Endodermal cell (in vitro differentiated cells): ENCODE measurements at regions not wholly inside any gene's neighbourhood (a gene's known extent, or its start where the extent isn't known, plus 50 kb on each side); places are given as distances from the start of the nearest gene placed in this dataset.
A peak's percentile ranks its signal among the peaks of the same experiment; 100 is the strongest.

ENCODE experiments used
- DNase-seq: peaks from one replicate; pipeline ENCODE4 v3.0.0-alpha.2; 2017
- H3K27ac ChIP-seq: 2 replicates; pipeline ENCODE4 v1.5.1; 2013; ENCODE audit warnings: mild to moderate bottlenecking, low read depth, low read length, moderate library complexity
- H3K27me3 ChIP-seq: 2 replicates; pipeline ENCODE4 v1.6.1; 2013; ENCODE audit warnings: mild to moderate bottlenecking, low read length, moderate library complexity; ENCODE audit not compliant: insufficient read depth, control insufficient read depth, poor library complexity, severe bottlenecking
- H3K36me3 ChIP-seq: 2 replicates; pipeline ENCODE4 v1.7.0; 2013; ENCODE audit warnings: mild to moderate bottlenecking, low read length, moderate library complexity; ENCODE audit not compliant: control insufficient read depth, insufficient read depth
- H3K4me1 ChIP-seq: one replicate; pipeline ENCODE4 v1.7.0; 2013; ENCODE audit warnings: low read length; ENCODE audit not compliant: control insufficient read depth, insufficient read depth
- H3K4me3 ChIP-seq: 2 replicates; pipeline ENCODE4 v1.5.1; 2013; ENCODE audit warnings: mild to moderate bottlenecking, low read length, moderate library complexity
- H3K9ac ChIP-seq: 2 replicates; pipeline ENCODE4 v1.6.1; 2013; ENCODE audit warnings: mild to moderate bottlenecking, low read length, moderate library complexity; ENCODE audit not compliant: poor library complexity, severe bottlenecking; ENCODE audit errors: extremely low read depth
- H3K9me3 ChIP-seq: 2 replicates; pipeline ENCODE4 v1.6.1; 2013; ENCODE audit warnings: mild to moderate bottlenecking, low read length, moderate library complexity; ENCODE audit not compliant: control insufficient read depth
- H3K27ac Mint-ChIP-seq: 2 replicates; pipeline ENCODE4 v1.8.0; 2020; ENCODE audit warnings: mixed read lengths
- H3K27me3 Mint-ChIP-seq: 2 replicates; pipeline ENCODE4 v1.8.0; 2021; ENCODE audit warnings: mild to moderate bottlenecking, mixed read lengths; ENCODE audit not compliant: insufficient read depth
- H3K36me3 Mint-ChIP-seq: 2 replicates; pipeline ENCODE4 v1.8.0; 2020; ENCODE audit warnings: low read depth, mixed read lengths
- H3K4me1 Mint-ChIP-seq: 2 replicates; pipeline ENCODE4 v1.8.0; 2020; ENCODE audit warnings: mixed read lengths
- H3K4me3 Mint-ChIP-seq: 2 replicates; pipeline ENCODE4 v1.8.0; 2020; ENCODE audit warnings: mild to moderate bottlenecking, moderate library complexity, mixed read lengths
- H3K9me3 Mint-ChIP-seq: 2 replicates; pipeline ENCODE4 v1.8.0; 2020; ENCODE audit warnings: mild to moderate bottlenecking, mixed read lengths
- CTCF ChIP-seq: fragments of 200-600 bp; sonication (generic); conservative IDR thresholded peaks from 2 replicates; pipeline ENCODE4 v1.5.0; 2021; ENCODE audit warnings: antibody characterized with exemption, mild to moderate bottlenecking
- WGBS, 2 experiments: methylation state at CpG; one replicate each; pipeline versions ENCODE4 v1.1.5 to v1.1.7; 2013; ENCODE audit warnings: missing lambda C conversion rate in 2 of 2, mixed read lengths in 1 of 2; ENCODE audit not compliant: insufficient coverage in 1 of 2, insufficient read length in 1 of 2; 5-methylcytosine and 5-hydroxymethylcytosine counted together

GRCh38 chr10:128921389-128922022, 545.5 kb upstream of the MGMT start:
- H3K27ac Mint-ChIP-seq = no peak overlapping the region
- Histone ChIP-seq H3K9ac (no peak overlapping the region), H3K36me3 (no peaks in the 10 kb centered on the region), H3K27ac (no peak overlapping the region), H3K27me3 (no peaks in the 10 kb centered on the region), H3K4me1 (no peaks in the 10 kb centered on the region), H3K4me3 (no peak overlapping the region), H3K9me3 (no peaks in the 10 kb centered on the region)
- no peak for TF ChIP-seq CTCF
- H3K4me3 Mint-ChIP-seq = no peak overlapping the region
- no peaks in the 10 kb centered on the region for H3K4me1 Mint-ChIP-seq
- DNase-seq = no peak
- H3K27me3 Mint-ChIP-seq = no peaks in the 10 kb centered on the region
- WGBS, 2 experiments = 93% methylated on average over 6 to 7 of the region's 8 CpGs
- H3K36me3 Mint-ChIP-seq = no peaks in the 10 kb centered on the region
- peaks cover 4% of the 10 kb centered on the region for H3K9me3 Mint-ChIP-seq

GRCh38 chr10:128922172-128922571, 544.9 kb upstream of the MGMT start:
- H3K9me3 ChIP-seq = no peaks in the 10 kb centered on the region
- H3K4me3 Mint-ChIP-seq = no peak overlapping the region
- no peaks in the 10 kb centered on the region for H3K4me1 ChIP-seq
- no peaks in the 10 kb centered on the region for H3K4me1 Mint-ChIP-seq
- H3K36me3 Mint-ChIP-seq = no peaks in the 10 kb centered on the region
- H3K27me3 ChIP-seq = no peaks in the 10 kb centered on the region
- H3K36me3 ChIP-seq = no peaks in the 10 kb centered on the region
- no peaks in the 10 kb centered on the region for H3K27me3 Mint-ChIP-seq
- H3K4me3 ChIP-seq = no peak overlapping the region
- H3K27ac Mint-ChIP-seq = no peak overlapping the region
- no peak overlapping the region for H3K27ac ChIP-seq
- WGBS, 2 experiments = 87 to 100% methylated on average over 2 of the region's 2 CpGs
- no peak for DNase-seq
- H3K9ac ChIP-seq = no peak overlapping the region
- peaks cover 4% of the 10 kb centered on the region for H3K9me3 Mint-ChIP-seq
- TF ChIP-seq CTCF = no peak

- Mint-ChIP-seq H3K9me3 (peaks cover 4% of the 10 kb centered on the region), H3K27ac (no peak overlapping the region), H3K36me3 (no peaks in the 10 kb centered on the region), H3K4me3 (no peak overlapping the region), H3K27me3 (no peaks in the 10 kb centered on the region), H3K4me1 (no peaks in the 10 kb centered on the region)
- Histone ChIP-seq H3K4me1 (no peaks in the 10 kb centered on the region), H3K27me3 (no peaks in the 10 kb centered on the region), H3K36me3 (no peaks in the 10 kb centered on the region), H3K9ac (no peak overlapping the region), H3K9me3 (no peaks in the 10 kb centered on the region), H3K27ac (no peak overlapping the region), H3K4me3 (no peak overlapping the region)
- TF ChIP-seq CTCF = peak; percentile 10
- DNase-seq = no peak
- 87 to 88% methylated on average over 6 to 11 of the region's 11 CpGs for WGBS, 2 experiments
Measured at GRCh38 chr10:128922619-128923196, 544.3 kb upstream of the MGMT start.
